Endothelial cell of umbilical vein (primary cell): ENCODE measurements at regions not wholly inside any gene's neighbourhood (a gene's known extent, or its start where the extent isn't known, plus 50 kb on each side); places are given as distances from the start of the nearest gene placed in this dataset.

Experiments used
- EZH2 ChIP-seq: IDR thresholded peaks from 2 replicates; pipeline ENCODE4 v1.6.1; 2012; ENCODE audit warnings: borderline replicate concordance, low read depth, mild to moderate bottlenecking, moderate library complexity, low read length, inconsistent platforms; ENCODE audit not compliant: severe bottlenecking
- POLR2A ChIP-seq: IDR thresholded peaks from 2 replicates; pipeline ENCODE4 v1.6.1; 2012; ENCODE audit warnings: low read depth, mild to moderate bottlenecking, control low read depth, low read length
- TF ChIP-seq, protein P1 (sequence below), 2 donors: IDR thresholded peaks; 1 replicate in 1 of 2; 2 replicates in 1 of 2; pipeline ENCODE4 v1.5.1; 2011; ENCODE audit warnings: low read length in 2 of 2, mild to moderate bottlenecking in 2 of 2, moderate library complexity in 2 of 2, control low read depth in 1 of 2, inconsistent platforms in 1 of 2, low read depth in 1 of 2; ENCODE audit not compliant: insufficient read depth in 1 of 2; ENCODE audit errors: extremely low read depth in 1 of 2
- TF ChIP-seq, protein P2 (sequence below): IDR thresholded peaks from 2 replicates; pipeline ENCODE4 v1.6.1; 2011; ENCODE audit not compliant: insufficient read depth, insufficient read length

DNA sequence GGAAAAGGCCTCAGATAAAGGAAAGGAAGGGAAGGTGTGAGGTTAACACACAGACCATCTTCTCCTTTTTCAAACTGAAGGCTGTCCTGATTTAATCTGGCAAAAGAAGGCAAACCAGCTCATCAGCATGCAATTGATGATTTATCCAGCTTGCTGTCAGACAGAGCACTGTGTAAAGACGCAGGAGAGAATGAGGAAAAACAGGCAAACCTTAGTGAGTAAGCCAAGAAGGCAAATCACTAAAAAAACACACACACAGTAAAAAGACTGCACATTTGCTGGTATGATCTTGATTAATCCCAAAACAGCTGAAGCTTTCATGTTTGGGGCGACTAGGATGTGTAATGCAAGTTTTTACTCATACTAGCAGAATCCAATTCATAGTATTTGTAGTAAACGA, 65.8 kb upstream of the SKAP2 start:
- TF ChIP-seq POLR2A = no peak
- TF ChIP-seq, protein P1, sequence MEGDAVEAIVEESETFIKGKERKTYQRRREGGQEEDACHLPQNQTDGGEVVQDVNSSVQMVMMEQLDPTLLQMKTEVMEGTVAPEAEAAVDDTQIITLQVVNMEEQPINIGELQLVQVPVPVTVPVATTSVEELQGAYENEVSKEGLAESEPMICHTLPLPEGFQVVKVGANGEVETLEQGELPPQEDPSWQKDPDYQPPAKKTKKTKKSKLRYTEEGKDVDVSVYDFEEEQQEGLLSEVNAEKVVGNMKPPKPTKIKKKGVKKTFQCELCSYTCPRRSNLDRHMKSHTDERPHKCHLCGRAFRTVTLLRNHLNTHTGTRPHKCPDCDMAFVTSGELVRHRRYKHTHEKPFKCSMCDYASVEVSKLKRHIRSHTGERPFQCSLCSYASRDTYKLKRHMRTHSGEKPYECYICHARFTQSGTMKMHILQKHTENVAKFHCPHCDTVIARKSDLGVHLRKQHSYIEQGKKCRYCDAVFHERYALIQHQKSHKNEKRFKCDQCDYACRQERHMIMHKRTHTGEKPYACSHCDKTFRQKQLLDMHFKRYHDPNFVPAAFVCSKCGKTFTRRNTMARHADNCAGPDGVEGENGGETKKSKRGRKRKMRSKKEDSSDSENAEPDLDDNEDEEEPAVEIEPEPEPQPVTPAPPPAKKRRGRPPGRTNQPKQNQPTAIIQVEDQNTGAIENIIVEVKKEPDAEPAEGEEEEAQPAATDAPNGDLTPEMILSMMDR (IDR thresholded peaks at IDR 0.05; ENCODE audit: extremely low read depth in 1 of 2, insufficient read depth in 1 of 2, low read depth in 1 of 2, low read length in 2 of 2) = no peak
- TF ChIP-seq EZH2 = no peak
- TF ChIP-seq, protein P2, sequence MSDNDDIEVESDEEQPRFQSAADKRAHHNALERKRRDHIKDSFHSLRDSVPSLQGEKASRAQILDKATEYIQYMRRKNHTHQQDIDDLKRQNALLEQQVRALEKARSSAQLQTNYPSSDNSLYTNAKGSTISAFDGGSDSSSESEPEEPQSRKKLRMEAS = no peak
